GM12878 (cell line): ENCODE measurements at regions not wholly inside any gene's neighbourhood (a gene's known extent, or its start where the extent isn't known, plus 50 kb on each side); places are given as distances from the start of the nearest gene placed in this dataset.
"Not testable (repeated sequence)": the region's sequence is repeated elsewhere in the genome, so short reads cannot be mapped to it uniquely, and the experiment has no call there.

Experiments used
- ATAC-seq: fragments of 200-7000 bp; cut with Tn5 transposase; 3 replicates; pipeline ENCODE4 v1.9.1; 2020; ENCODE audit warnings: mild to moderate bottlenecking, moderate library complexity
- BruUV-seq: library from RNA; stranded (reverse); fragments of 400-500 nt; replicated peaks from 2 replicates; lab custom pipeline; 2021; lab: Mats Ljungman, UMichigan
- CTCF ChIA-PET: fragments of 300-600 bp; sonication (Branson Sonifier 250); formaldehyde crosslinking; extraction: SDS; loops from one replicate; lab custom pipeline; 2021; ENCODE audit warnings: inconsistent platforms; lab: Yijun Ruan, JAX
- POLR2A ChIA-PET: fragments of 350-600 bp; formaldehyde crosslinking; extraction: SDS; loops from one replicate; lab custom pipeline; 2021; ENCODE audit warnings: inconsistent platforms; lab: Charles Lee
- RAD21 ChIA-PET: fragments of 300-600 bp; sonication (Branson Sonifier 250); formaldehyde crosslinking; loops from one replicate; lab custom pipeline; 2023; ENCODE audit warnings: antibody characterized with exemption; ENCODE audit not compliant: unreplicated experiment; lab: Charles Lee
- SMC1A ChIA-PET: fragments of 300-600 bp; sonication (Branson Sonifier 250); formaldehyde crosslinking; loops from one replicate; lab custom pipeline; 2023; ENCODE audit not compliant: unreplicated experiment, uncharacterized antibody; lab: Charles Lee
- DNase-seq: peaks from one replicate; pipeline ENCODE4 v3.0.0-alpha.2; 2011; ENCODE audit warnings: low read depth, low spot score
- FAIRE-seq: peaks from 3 replicates; lab custom pipeline; 2011; peaks lifted over from hg19 to GRCh38; lab: Jason Lieb, UNC
- H2AFZ ChIP-seq: 2 replicates; pipeline ENCODE4 v1.6.0; 2011; ENCODE audit warnings: low read depth, low read length, control low read depth; ENCODE audit not compliant: control insufficient read depth
- H3K27ac ChIP-seq: 2 replicates; pipeline ENCODE4 v1.5.1; 2011; ENCODE audit warnings: control low read depth; ENCODE audit not compliant: control insufficient read depth, insufficient read depth
- H3K27me3 ChIP-seq, 2 experiments: replicated peaks in 1 of 2; 2 replicates each; pipeline versions ENCODE4 v1.6.0 to v1.6.1; 2011; ENCODE audit warnings: low read length in 1 of 2; ENCODE audit not compliant: control insufficient read depth in 2 of 2, insufficient read depth in 2 of 2
- H3K36me3 ChIP-seq, 2 experiments: 2 replicates each; pipeline ENCODE4 v1.5.1; 2011; ENCODE audit warnings: low read length in 1 of 2; ENCODE audit not compliant: control insufficient read depth in 2 of 2, insufficient read depth in 2 of 2
- H3K4me1 ChIP-seq: 2 replicates; pipeline ENCODE4 v1.6.1; 2011; ENCODE audit warnings: mild to moderate bottlenecking, low read length, moderate library complexity, mixed read lengths; ENCODE audit not compliant: control insufficient read depth, insufficient read depth
- H3K4me2 ChIP-seq: 2 replicates; pipeline ENCODE4 v1.6.0; 2011; ENCODE audit warnings: control low read depth; ENCODE audit not compliant: control insufficient read depth, insufficient read depth
- H3K4me3 ChIP-seq: fragments of 200-600 bp; sonication (generic); 2 replicates; pipeline ENCODE4 v1.5.1; 2016
- H3K79me2 ChIP-seq: 2 replicates; pipeline ENCODE4 v1.6.0; 2011; ENCODE audit warnings: low read length; ENCODE audit not compliant: control insufficient read depth, insufficient read depth
- H3K9ac ChIP-seq: 2 replicates; pipeline ENCODE4 v1.8.0; 2011; ENCODE audit warnings: low read length, control low read depth, mixed read lengths; ENCODE audit not compliant: control insufficient read depth, insufficient read depth
- H3K9me3 ChIP-seq: replicated peaks from 3 replicates; pipeline ENCODE4 v1.5.1; 2011; ENCODE audit warnings: mild to moderate bottlenecking, low read length; ENCODE audit not compliant: control insufficient read depth, insufficient read depth
- H4K20me1 ChIP-seq: 2 replicates; pipeline ENCODE4 v1.6.0; 2011; ENCODE audit not compliant: control insufficient read depth, insufficient read depth
- WGBS: methylation state at CpG from one replicate; pipeline ENCODE4 v1.1.6; 2016; ENCODE audit warnings: low lambda C conversion rate; ENCODE audit not compliant: insufficient replicate concordance, insufficient coverage; ENCODE audit errors: missing lambda C conversion rate; 5-methylcytosine and 5-hydroxymethylcytosine counted together
- in situ Hi-C: fragments of 300-500 bp; cut with MboI; formaldehyde crosslinking; loops from 9 replicates; pipeline ENCODE4 v1.14.3; 2018; ENCODE audit warnings: mixed read lengths
- intact Hi-C: fragments of 100-400 bp; cut with micrococcal nuclease; formaldehyde crosslinking; loops from one replicate; pipeline ENCODE4 v1.14.2; 2022; ENCODE audit not compliant: unreplicated experiment

GRCh38 chr15:21774760-21775159, 102.8 kb downstream of the POTEB start:
- H3K36me3 ChIP-seq, CTCF ChIA-PET, H3K9me3 ChIP-seq, POLR2A ChIA-PET, BruUV-seq, H2AFZ ChIP-seq, H3K4me2 ChIP-seq, H3K4me1 ChIP-seq, DNase-seq, FAIRE-seq, H3K79me2 ChIP-seq, H3K4me3 ChIP-seq, SMC1A ChIA-PET, H3K9ac ChIP-seq, H4K20me1 ChIP-seq, RAD21 ChIA-PET, H3K27ac ChIP-seq, intact Hi-C loops, in situ Hi-C loops, ATAC-seq, H3K27me3 ChIP-seq: not testable (repeated sequence)
- no CpG with 5 or more reads among the region's 8 CpGs for WGBS

GRCh38 chr15:21766524-21766923, 111.0 kb downstream of the POTEB start:
- ATAC-seq, intact Hi-C loops, CTCF ChIA-PET, DNase-seq, H3K36me3 ChIP-seq, H3K4me1 ChIP-seq, H3K27ac ChIP-seq, H2AFZ ChIP-seq, BruUV-seq, RAD21 ChIA-PET, in situ Hi-C loops, H3K79me2 ChIP-seq, H4K20me1 ChIP-seq, H3K9ac ChIP-seq, H3K4me2 ChIP-seq, FAIRE-seq, H3K27me3 ChIP-seq, H3K9me3 ChIP-seq, H3K4me3 ChIP-seq, POLR2A ChIA-PET, SMC1A ChIA-PET: not testable (repeated sequence)
- WGBS = no CpG with 5 or more reads among the region's 3 CpGs

- H2AFZ ChIP-seq, H4K20me1 ChIP-seq, H3K4me2 ChIP-seq, H3K9me3 ChIP-seq, RAD21 ChIA-PET, SMC1A ChIA-PET, BruUV-seq, CTCF ChIA-PET, FAIRE-seq, DNase-seq, H3K79me2 ChIP-seq, H3K4me1 ChIP-seq, in situ Hi-C loops, POLR2A ChIA-PET, intact Hi-C loops, H3K27me3 ChIP-seq, ATAC-seq, H3K27ac ChIP-seq, H3K9ac ChIP-seq, H3K36me3 ChIP-seq, H3K4me3 ChIP-seq: not testable (repeated sequence)
- 0% methylated on average over 2 of the region's 2 CpGs for WGBS
Observed at GRCh38 chr15:21763756-21764155, 113.8 kb downstream of the POTEB start.

- H3K9me3 ChIP-seq, SMC1A ChIA-PET, H3K27ac ChIP-seq, CTCF ChIA-PET, H3K9ac ChIP-seq, DNase-seq, H3K4me1 ChIP-seq, in situ Hi-C loops, intact Hi-C loops, H2AFZ ChIP-seq, H3K36me3 ChIP-seq, H3K27me3 ChIP-seq, H3K4me3 ChIP-seq, BruUV-seq, ATAC-seq, POLR2A ChIA-PET, FAIRE-seq, RAD21 ChIA-PET, H3K79me2 ChIP-seq, H3K4me2 ChIP-seq, H4K20me1 ChIP-seq: not testable (repeated sequence)
- 0% methylated on average over 2 of the region's 8 CpGs for WGBS
Observed at GRCh38 chr15:21760250-21761023, 117.1 kb downstream of the POTEB start.
